NCI-H2107 treated with DMSO at 0.1 percent for 48 hours (cell line): ENCODE measurements at regions not wholly inside any gene's neighbourhood (a gene's known extent, or its start where the extent isn't known, plus 50 kb on each side); places are given as distances from the start of the nearest gene placed in this dataset.
"Not testable (repeated sequence)": the region's sequence is repeated elsewhere in the genome, so short reads cannot be mapped to it uniquely, and the experiment has no call there.

ENCODE experiments used
- DNase-seq: peaks from one replicate; lab custom pipeline; 2025; ENCODE audit not compliant: unreplicated experiment; lab: John Stamatoyannopoulos, UW

GRCh38 chr21:27070861-27071670, 104.2 kb upstream of the ADAMTS5 start:
- DNase-seq = no peak

DNA sequence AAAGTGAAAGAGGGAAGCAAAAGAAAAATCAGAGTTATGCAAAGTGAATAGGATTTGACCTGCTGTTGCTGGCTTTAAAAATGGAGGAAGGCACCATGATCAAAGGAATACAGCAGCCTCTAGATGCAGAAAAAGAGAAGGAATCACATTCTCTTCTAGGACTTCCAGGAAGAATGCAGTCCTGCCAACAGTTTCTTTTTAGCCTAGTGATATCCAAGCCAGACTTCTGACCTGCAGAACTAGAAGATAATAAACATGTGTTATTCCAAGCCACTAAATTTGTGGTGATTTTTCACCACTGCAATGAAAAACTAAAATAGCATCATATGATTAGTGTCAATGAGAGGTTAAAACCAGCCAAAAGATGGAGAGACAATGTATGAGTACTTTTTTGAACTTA, 101.9 kb upstream of the ADAMTS5 start:
- DNase-seq = no peak

- DNase-seq = no peak
Observed at GRCh38 chr21:27067226-27067625, 100.3 kb upstream of the ADAMTS5 start.

DNA sequence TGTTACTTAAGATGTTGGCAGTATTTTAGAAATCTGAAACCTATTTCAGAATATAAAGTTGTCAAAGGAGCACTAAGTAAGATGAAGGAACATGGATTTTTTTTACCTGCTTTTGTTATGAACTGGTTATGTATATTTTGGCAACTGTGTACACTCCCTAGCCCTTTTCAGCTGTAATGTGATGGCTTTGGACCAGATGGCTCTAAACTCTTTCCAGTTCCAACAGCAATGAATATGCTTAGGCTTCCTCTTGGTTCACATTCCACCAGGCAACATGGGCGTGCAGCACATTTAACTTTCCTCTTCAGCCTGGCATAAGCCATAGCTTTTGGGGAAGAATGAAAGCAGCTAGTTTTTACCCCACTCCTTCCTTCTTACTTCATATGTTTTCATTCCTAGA, 95.6 kb upstream of the ADAMTS5 start:
- no peak for DNase-seq

GRCh38 chr21:27061770-27062169, 94.9 kb upstream of the ADAMTS5 start:
- DNase-seq = no peak

DNA sequence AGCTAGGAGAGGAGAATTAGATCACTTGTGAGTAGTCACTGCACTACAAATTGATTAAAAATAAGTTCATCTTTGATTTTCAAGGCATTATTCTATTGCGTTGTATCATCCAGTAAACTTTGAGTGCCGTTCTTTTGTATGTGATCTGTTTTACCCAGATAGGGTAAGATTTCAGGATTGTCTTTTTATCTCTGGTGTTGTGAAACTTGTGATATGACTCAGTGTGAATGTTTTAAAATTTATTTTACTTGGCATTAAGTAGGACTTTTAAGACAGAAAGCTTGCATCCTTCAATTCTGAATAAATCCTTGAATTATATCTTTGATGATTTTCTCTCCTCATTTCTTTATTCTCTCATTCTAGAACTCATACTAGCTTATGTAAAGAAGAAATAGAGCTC, 93.3 kb upstream of the ADAMTS5 start:
- DNase-seq = no peak

DNA sequence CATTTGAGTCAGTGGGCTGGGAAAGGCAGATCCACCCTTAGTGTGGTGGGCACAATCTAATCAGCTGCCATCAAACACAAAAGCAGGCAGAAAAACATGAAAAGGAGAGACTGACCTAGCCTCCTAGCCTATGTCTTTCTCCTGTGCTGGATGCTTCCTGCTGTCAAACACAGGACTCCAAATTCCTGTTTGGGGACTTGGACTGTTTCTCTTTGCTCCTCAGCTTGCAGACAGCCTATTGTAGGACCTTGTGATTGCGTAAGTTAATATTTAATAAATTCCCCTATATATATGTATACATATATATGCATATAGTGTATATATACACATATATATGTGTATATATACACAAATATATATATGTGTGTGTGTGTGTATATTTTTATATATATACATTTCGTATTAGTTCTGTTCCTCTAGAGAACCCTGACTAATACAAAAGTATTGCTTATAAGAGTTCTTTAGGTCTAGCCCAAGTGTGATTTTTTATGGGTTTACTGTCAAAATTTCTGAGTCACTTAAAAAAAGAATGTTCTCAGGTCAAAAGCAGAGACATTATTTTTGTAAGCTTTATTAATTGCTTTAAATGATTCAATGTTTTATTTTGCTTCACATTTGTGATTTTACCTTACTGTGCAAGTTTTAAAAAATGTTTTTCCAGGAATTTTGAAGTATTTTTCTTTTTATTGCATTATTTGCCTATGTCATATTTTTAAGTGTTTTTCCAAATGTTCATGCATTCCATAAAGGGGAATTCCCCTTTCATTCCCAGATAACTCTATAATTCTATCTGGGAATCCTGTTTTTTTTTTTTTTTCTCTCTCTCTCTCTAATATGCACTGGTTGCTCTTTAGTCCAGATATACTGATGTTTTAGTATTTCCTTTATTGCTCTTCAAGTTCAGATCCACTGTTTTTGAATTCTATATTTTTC, 92.1 kb upstream of the ADAMTS5 start:
- no peak for DNase-seq

GRCh38 chr21:27057997-27058396, 91.1 kb upstream of the ADAMTS5 start:
- no peak for DNase-seq

- DNase-seq = no peak
Observed at GRCh38 chr21:27047658-27048314, 80.9 kb upstream of the ADAMTS5 start.

DNA sequence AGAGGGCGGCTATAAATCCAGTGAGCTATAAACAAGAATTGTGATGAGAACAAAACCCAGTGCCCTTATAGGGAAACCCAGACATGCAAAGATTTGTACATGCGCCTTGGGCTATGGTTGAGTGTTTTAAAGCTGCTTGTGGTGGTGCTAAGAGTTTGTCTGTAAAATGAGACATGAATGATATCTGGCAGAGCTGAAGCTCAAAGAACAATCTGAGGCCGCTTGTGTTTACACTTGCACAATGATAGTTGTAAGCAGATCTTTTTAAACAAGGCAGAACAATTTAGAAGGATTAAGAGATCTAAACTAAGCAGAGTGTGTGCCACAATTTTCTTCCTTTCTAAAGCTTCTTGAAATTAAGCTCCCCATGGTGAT, 80.4 kb upstream of the ADAMTS5 start:
- no peak for DNase-seq

DNA sequence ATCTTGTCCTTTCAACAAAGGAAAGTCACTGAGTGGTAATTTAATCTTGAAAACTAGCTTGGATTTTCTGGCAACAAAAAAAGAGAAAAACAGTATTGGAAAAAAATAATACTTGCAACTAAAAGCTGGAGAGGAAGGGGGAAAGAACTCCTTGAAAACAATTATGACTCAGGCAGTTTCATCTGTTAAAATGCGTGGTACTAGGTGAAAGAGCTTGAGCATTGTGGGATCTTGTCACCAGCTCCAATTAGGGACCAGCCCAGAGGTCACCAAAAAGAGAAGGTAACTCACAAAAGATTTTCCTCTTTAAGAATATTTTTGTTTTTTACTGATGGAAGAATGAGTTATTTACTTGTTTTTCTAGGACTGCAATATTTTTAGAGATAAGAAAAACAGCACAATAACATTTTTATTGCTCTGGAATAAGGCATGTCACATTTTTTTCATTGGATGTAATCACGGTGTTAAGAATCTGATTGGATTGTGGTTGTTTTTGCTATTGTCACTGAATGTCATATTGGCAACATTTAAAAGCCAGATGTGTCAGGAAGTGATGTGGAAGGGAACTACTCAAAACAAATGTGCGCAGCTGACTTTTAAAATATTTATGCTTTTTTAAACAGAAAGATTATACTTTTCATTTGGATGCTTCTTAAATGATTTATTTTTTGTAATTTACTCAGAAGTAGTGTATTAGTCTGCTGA, 78.5 kb upstream of the ADAMTS5 start:
- no peak for DNase-seq

- no peak for DNase-seq
Observed at GRCh38 chr21:27043377-27043776, 76.5 kb upstream of the ADAMTS5 start.

- DNase-seq = no peak
Observed at GRCh38 chr21:27040738-27041469, 74.0 kb upstream of the ADAMTS5 start.

- no peak for DNase-seq
Observed at GRCh38 chr21:27036736-27037301, 69.9 kb upstream of the ADAMTS5 start.

- no peak for DNase-seq
Observed at GRCh38 chr21:27035791-27036190, 68.9 kb upstream of the ADAMTS5 start.

GRCh38 chr21:27034796-27035195, 67.9 kb upstream of the ADAMTS5 start:
- no peak for DNase-seq

DNA sequence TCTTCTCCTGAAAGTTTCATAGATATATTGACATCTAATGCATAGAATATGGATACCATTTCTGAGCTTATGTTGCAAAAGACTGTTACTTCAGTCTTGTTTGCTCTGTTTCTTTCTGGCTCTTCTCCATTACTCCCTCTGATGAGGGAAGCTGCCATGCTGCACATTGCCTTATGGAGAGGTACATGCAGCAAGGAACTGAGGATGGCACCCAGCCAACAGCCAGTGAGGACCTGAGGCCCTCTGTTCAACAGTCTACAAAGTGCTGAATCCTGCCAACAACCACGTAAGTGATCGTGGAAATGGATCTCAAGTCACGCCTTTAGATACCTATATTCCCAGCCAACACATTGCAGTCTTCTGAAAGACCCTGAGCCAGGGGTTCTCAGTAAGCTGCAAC, 66.6 kb upstream of the ADAMTS5 start:
- DNase-seq = no peak

- DNase-seq = no peak
Observed at GRCh38 chr21:27026501-27026900, 59.6 kb upstream of the ADAMTS5 start.

GRCh38 chr21:27025708-27026107, 58.8 kb upstream of the ADAMTS5 start:
- DNase-seq = not testable (repeated sequence)

- DNase-seq = no peak
Observed at GRCh38 chr21:27024971-27025370, 58.1 kb upstream of the ADAMTS5 start.
